ENCODE measurements at regions not wholly inside any gene's neighbourhood (a gene's known extent, or its start where the extent isn't known, plus 50 kb on each side); places are given as distances from the start of the nearest gene placed in this dataset.

GRCh38 chr14:66371776-66372175 lies 114.4 kb upstream of the CCDC196 start:
- ChIA-PET CTCF (no interaction called here), RAD21 (ENCODE audit: unreplicated experiment) (no interaction called here), SMC1A (ENCODE audit: uncharacterized antibody, unreplicated experiment) (no interaction called here), POLR2A (no interaction called here)
- Histone ChIP-seq H3K4me3 (no peak overlapping the region), H3K36me3 (ENCODE audit: control insufficient read depth in 2 of 2, insufficient read depth in 2 of 2, low read length in 1 of 2) (no peaks in the 10 kb centered on the region), H4K20me1 (ENCODE audit: control insufficient read depth, insufficient read depth) (no peaks in the 10 kb centered on the region), H2AFZ (ENCODE audit: control insufficient read depth, low read depth, low read length) (no peak overlapping the region), H3K4me2 (ENCODE audit: control insufficient read depth, insufficient read depth) (no peak overlapping the region), H3K9ac (ENCODE audit: control insufficient read depth, insufficient read depth, low read length) (no peak overlapping the region), H3K79me2 (ENCODE audit: control insufficient read depth, insufficient read depth, low read length) (no peaks in the 10 kb centered on the region), H3K27ac (ENCODE audit: control insufficient read depth, insufficient read depth) (no peak overlapping the region), H3K27me3 (replicated peaks in 1 of 2; ENCODE audit: control insufficient read depth in 2 of 2, insufficient read depth in 2 of 2, low read length in 1 of 2) (no peaks in the 10 kb centered on the region), H3K4me1 (ENCODE audit: control insufficient read depth, insufficient read depth, low read length) (no peaks in the 10 kb centered on the region), H3K9me3 (replicated peaks; ENCODE audit: control insufficient read depth, insufficient read depth, low read length) (no peaks in the 10 kb centered on the region)
- no TSS peak for BruUV-seq (replicated peaks)
- intact Hi-C loops (cut with micrococcal nuclease; ENCODE audit: unreplicated experiment), result no loop called here
- ATAC-seq (no peak), FAIRE-seq (no peak), DNase-seq (ENCODE audit: low read depth, low spot score) (no peak)
- WGBS (ENCODE audit: insufficient coverage, insufficient replicate concordance, low lambda C conversion rate, missing lambda C conversion rate), result 50% methylated on average over 2 of the region's 2 CpGs
- in situ Hi-C loops (cut with MboI), result no loop called here
- TF ChIP-seq, protein P1, sequence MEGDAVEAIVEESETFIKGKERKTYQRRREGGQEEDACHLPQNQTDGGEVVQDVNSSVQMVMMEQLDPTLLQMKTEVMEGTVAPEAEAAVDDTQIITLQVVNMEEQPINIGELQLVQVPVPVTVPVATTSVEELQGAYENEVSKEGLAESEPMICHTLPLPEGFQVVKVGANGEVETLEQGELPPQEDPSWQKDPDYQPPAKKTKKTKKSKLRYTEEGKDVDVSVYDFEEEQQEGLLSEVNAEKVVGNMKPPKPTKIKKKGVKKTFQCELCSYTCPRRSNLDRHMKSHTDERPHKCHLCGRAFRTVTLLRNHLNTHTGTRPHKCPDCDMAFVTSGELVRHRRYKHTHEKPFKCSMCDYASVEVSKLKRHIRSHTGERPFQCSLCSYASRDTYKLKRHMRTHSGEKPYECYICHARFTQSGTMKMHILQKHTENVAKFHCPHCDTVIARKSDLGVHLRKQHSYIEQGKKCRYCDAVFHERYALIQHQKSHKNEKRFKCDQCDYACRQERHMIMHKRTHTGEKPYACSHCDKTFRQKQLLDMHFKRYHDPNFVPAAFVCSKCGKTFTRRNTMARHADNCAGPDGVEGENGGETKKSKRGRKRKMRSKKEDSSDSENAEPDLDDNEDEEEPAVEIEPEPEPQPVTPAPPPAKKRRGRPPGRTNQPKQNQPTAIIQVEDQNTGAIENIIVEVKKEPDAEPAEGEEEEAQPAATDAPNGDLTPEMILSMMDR (IDR thresholded peaks at IDR 0.05 in 2 of 3, conservative IDR thresholded peaks at IDR 0.05 in 1 of 3; ENCODE audit: control insufficient read depth in 2 of 3, extremely low read depth in 1 of 3, insufficient read depth in 1 of 3, low read depth in 3 of 3, low read length in 3 of 3), result no peak
- TF ChIP-seq CHD2 (IDR thresholded peaks at IDR 0.05; ENCODE audit: borderline replicate concordance, low read depth, low read length) (no peak), HDAC6 (IDR thresholded peaks at IDR 0.05; ENCODE audit: unreplicated experiment) (no peak), ZNF274 (IDR thresholded peaks at IDR 0.05; ENCODE audit: insufficient read depth, insufficient read length) (no peak), HCFC1 (IDR thresholded peaks at IDR 0.05; ENCODE audit: low read length) (no peak), NR2C1 (IDR thresholded peaks at IDR 0.05) (no peak), MXI1 (IDR thresholded peaks at IDR 0.05; ENCODE audit: low read depth, low read length) (no peak), IRF4 (IDR thresholded peaks at IDR 0.05; ENCODE audit: low read depth, low read length) (no peak), POLR2A (IDR thresholded peaks at IDR 0.05; ENCODE audit: low read depth, low read length) (no peak), MAX (IDR thresholded peaks at IDR 0.05; ENCODE audit: low read depth, low read length) (no peak)
- TF ChIP-seq, protein P2, sequence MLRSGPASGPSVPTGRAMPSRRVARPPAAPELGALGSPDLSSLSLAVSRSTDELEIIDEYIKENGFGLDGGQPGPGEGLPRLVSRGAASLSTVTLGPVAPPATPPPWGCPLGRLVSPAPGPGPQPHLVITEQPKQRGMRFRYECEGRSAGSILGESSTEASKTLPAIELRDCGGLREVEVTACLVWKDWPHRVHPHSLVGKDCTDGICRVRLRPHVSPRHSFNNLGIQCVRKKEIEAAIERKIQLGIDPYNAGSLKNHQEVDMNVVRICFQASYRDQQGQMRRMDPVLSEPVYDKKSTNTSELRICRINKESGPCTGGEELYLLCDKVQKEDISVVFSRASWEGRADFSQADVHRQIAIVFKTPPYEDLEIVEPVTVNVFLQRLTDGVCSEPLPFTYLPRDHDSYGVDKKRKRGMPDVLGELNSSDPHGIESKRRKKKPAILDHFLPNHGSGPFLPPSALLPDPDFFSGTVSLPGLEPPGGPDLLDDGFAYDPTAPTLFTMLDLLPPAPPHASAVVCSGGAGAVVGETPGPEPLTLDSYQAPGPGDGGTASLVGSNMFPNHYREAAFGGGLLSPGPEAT (IDR thresholded peaks at IDR 0.05; ENCODE audit: low read depth), result no peak
- TF ChIP-seq, protein P3, sequence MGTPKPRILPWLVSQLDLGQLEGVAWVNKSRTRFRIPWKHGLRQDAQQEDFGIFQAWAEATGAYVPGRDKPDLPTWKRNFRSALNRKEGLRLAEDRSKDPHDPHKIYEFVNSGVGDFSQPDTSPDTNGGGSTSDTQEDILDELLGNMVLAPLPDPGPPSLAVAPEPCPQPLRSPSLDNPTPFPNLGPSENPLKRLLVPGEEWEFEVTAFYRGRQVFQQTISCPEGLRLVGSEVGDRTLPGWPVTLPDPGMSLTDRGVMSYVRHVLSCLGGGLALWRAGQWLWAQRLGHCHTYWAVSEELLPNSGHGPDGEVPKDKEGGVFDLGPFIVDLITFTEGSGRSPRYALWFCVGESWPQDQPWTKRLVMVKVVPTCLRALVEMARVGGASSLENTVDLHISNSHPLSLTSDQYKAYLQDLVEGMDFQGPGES (IDR thresholded peaks at IDR 0.05), result no peak
- TF ChIP-seq, protein P4, sequence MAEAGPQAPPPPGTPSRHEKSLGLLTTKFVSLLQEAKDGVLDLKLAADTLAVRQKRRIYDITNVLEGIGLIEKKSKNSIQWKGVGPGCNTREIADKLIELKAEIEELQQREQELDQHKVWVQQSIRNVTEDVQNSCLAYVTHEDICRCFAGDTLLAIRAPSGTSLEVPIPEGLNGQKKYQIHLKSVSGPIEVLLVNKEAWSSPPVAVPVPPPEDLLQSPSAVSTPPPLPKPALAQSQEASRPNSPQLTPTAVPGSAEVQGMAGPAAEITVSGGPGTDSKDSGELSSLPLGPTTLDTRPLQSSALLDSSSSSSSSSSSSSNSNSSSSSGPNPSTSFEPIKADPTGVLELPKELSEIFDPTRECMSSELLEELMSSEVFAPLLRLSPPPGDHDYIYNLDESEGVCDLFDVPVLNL (IDR thresholded peaks at IDR 0.05; ENCODE audit: low read depth, low read length), result no peak
- TF ChIP-seq, protein P5, sequence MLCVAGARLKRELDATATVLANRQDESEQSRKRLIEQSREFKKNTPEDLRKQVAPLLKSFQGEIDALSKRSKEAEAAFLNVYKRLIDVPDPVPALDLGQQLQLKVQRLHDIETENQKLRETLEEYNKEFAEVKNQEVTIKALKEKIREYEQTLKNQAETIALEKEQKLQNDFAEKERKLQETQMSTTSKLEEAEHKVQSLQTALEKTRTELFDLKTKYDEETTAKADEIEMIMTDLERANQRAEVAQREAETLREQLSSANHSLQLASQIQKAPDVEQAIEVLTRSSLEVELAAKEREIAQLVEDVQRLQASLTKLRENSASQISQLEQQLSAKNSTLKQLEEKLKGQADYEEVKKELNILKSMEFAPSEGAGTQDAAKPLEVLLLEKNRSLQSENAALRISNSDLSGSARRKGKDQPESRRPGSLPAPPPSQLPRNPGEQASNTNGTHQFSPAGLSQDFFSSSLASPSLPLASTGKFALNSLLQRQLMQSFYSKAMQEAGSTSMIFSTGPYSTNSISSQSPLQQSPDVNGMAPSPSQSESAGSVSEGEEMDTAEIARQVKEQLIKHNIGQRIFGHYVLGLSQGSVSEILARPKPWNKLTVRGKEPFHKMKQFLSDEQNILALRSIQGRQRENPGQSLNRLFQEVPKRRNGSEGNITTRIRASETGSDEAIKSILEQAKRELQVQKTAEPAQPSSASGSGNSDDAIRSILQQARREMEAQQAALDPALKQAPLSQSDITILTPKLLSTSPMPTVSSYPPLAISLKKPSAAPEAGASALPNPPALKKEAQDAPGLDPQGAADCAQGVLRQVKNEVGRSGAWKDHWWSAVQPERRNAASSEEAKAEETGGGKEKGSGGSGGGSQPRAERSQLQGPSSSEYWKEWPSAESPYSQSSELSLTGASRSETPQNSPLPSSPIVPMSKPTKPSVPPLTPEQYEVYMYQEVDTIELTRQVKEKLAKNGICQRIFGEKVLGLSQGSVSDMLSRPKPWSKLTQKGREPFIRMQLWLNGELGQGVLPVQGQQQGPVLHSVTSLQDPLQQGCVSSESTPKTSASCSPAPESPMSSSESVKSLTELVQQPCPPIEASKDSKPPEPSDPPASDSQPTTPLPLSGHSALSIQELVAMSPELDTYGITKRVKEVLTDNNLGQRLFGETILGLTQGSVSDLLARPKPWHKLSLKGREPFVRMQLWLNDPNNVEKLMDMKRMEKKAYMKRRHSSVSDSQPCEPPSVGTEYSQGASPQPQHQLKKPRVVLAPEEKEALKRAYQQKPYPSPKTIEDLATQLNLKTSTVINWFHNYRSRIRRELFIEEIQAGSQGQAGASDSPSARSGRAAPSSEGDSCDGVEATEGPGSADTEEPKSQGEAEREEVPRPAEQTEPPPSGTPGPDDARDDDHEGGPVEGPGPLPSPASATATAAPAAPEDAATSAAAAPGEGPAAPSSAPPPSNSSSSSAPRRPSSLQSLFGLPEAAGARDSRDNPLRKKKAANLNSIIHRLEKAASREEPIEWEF (IDR thresholded peaks at IDR 0.05; ENCODE audit: insufficient replicate concordance, low read depth, low read length), result no peak

All from GM12878 (cell line).